Vagina (tissue), 2 donors: ENCODE measurements at regions not wholly inside any gene's neighbourhood (a gene's known extent, or its start where the extent isn't known, plus 50 kb on each side); places are given as distances from the start of the nearest gene placed in this dataset.

Experiments
- DNase-seq, 2 donors: peaks; one replicate each; pipeline ENCODE4 v3.0.0-alpha.2; 2017; ENCODE audit errors: extremely low spot score in 2 of 2
- H3K27ac ChIP-seq: fragments of 200-600 bp; sonication (generic); one replicate; pipeline ENCODE4 v1.5.1; 2019
- H3K27me3 ChIP-seq: fragments of 200-600 bp; sonication (generic); one replicate; pipeline ENCODE4 v1.5.1; 2019
- H3K36me3 ChIP-seq, 2 donors: fragments of 200-600 bp; sonication (generic); one replicate each; pipeline ENCODE4 v1.5.1; 2017 to 2019
- H3K4me1 ChIP-seq: fragments of 200-600 bp; sonication (generic); one replicate; pipeline ENCODE4 v1.5.1; 2019
- H3K4me3 ChIP-seq, 2 donors: fragments of 200-600 bp; sonication (generic); 1 replicate in 1 of 2; 2 replicates in 1 of 2; pipeline ENCODE4 v1.5.1; 2016 to 2019
- H3K9me3 ChIP-seq: fragments of 200-600 bp; sonication (generic); one replicate; pipeline ENCODE4 v1.5.1; 2019
- CTCF ChIP-seq, 3 experiments: fragments of 450-650 bp in 2 of 3; fragments of 200-600 bp in 1 of 3; sonication (generic) in 1 of 3; IDR thresholded peaks; one replicate each; pipeline ENCODE4 v1.5.1; 2017 to 2019; ENCODE audit warnings: antibody characterized with exemption in 3 of 3, mild to moderate bottlenecking in 2 of 3, moderate library complexity in 2 of 3
- POLR2A ChIP-seq, 2 donors: fragments of 450-650 bp; IDR thresholded peaks; one replicate each; pipeline ENCODE4 v1.6.1; 2017; ENCODE audit warnings: antibody characterized with exemption in 2 of 2, mild to moderate bottlenecking in 2 of 2, moderate library complexity in 2 of 2
- POLR2AphosphoS5 ChIP-seq, 2 donors: sonication (generic); formaldehyde crosslinking; IDR thresholded peaks; one replicate each; pipeline ENCODE4 v1.9.0; 2017; ENCODE audit warnings: antibody characterized with exemption in 2 of 2, mild to moderate bottlenecking in 2 of 2, low read depth in 1 of 2; ENCODE audit not compliant: insufficient read depth in 1 of 2
- intact Hi-C: fragments of 100-400 bp; cut with DNase I; formaldehyde crosslinking; loops from one replicate; pipeline ENCODE4 v1.15.1; 2023

- Histone ChIP-seq H3K4me3 (no peak overlapping the region), H3K27ac (no peak overlapping the region), H3K36me3 (no peaks in the 10 kb centered on the region), H3K9me3 (no peaks in the 10 kb centered on the region), H3K27me3 (no peaks in the 10 kb centered on the region), H3K4me1 (no peaks in the 10 kb centered on the region)
- intact Hi-C loops, result no loop called here
- TF ChIP-seq POLR2A (IDR thresholded peaks at IDR 0.05), result no peak
- DNase-seq, result no peak
Observed at GRCh38 chr10:21463436-21463835, 62.0 kb downstream of the SKIDA1 start.

- H3K9me3 ChIP-seq, result no peaks in the 10 kb centered on the region
- no peak for TF ChIP-seq POLR2AphosphoS5 (IDR thresholded peaks at IDR 0.05; ENCODE audit: insufficient read depth in 1 of 2, low read depth in 1 of 2)
- TF ChIP-seq POLR2A (IDR thresholded peaks at IDR 0.05), result no peak
- no peak for TF ChIP-seq CTCF (IDR thresholded peaks at IDR 0.05)
- intact Hi-C loops, result loop anchor here (2.0 kb wide), 1 partner anchor 65 kb away; no protein-coding TSS in a partner anchor
- no peak for DNase-seq
- H3K27ac ChIP-seq, result no peak overlapping the region
- H3K27me3 ChIP-seq, result no peaks in the 10 kb centered on the region
- no peaks in the 10 kb centered on the region for H3K36me3 ChIP-seq
- no peaks in the 10 kb centered on the region for H3K4me1 ChIP-seq
- H3K4me3 ChIP-seq, result peak overlapping the region in 1 of 2 donors; percentile 5
Observed at GRCh38 chr10:21458126-21458871, 67.2 kb downstream of the SKIDA1 start.

GRCh38 chr10:21456160-21456559, 69.3 kb downstream of the SKIDA1 start:
- TF ChIP-seq POLR2AphosphoS5 (IDR thresholded peaks at IDR 0.05; ENCODE audit: insufficient read depth in 1 of 2, low read depth in 1 of 2), result no peak
- TF ChIP-seq POLR2A (IDR thresholded peaks at IDR 0.05), result no peak
- no peak for TF ChIP-seq CTCF (IDR thresholded peaks at IDR 0.05)
- no peaks in the 10 kb centered on the region for H3K4me1 ChIP-seq
- no peaks in the 10 kb centered on the region for H3K36me3 ChIP-seq
- no peaks in the 10 kb centered on the region for H3K9me3 ChIP-seq
- no peaks in the 10 kb centered on the region for H3K27me3 ChIP-seq
- no peak for DNase-seq
- H3K27ac ChIP-seq, result no peak overlapping the region
- H3K4me3 ChIP-seq, result no peak overlapping the region
- intact Hi-C loops, result no loop called here

GRCh38 chr10:21452203-21452602, 73.3 kb downstream of the SKIDA1 start:
- no peak overlapping the region for H3K4me3 ChIP-seq
- intact Hi-C loops, result no loop called here
- no peaks in the 10 kb centered on the region for H3K4me1 ChIP-seq
- H3K9me3 ChIP-seq, result no peaks in the 10 kb centered on the region
- no peak for TF ChIP-seq CTCF (IDR thresholded peaks at IDR 0.05)
- no peak for TF ChIP-seq POLR2A (IDR thresholded peaks at IDR 0.05)
- no peak for TF ChIP-seq POLR2AphosphoS5 (IDR thresholded peaks at IDR 0.05; ENCODE audit: insufficient read depth in 1 of 2, low read depth in 1 of 2)
- DNase-seq, result no peak
- H3K36me3 ChIP-seq, result no peaks in the 10 kb centered on the region
- H3K27ac ChIP-seq, result no peak overlapping the region
- no peaks in the 10 kb centered on the region for H3K27me3 ChIP-seq

GRCh38 chr10:21449288-21449966, 76.1 kb downstream of the SKIDA1 start:
- no peaks in the 10 kb centered on the region for H3K4me1 ChIP-seq
- TF ChIP-seq POLR2AphosphoS5 (IDR thresholded peaks at IDR 0.05; ENCODE audit: insufficient read depth in 1 of 2, low read depth in 1 of 2), result no peak
- no peak for TF ChIP-seq POLR2A (IDR thresholded peaks at IDR 0.05)
- no peak for TF ChIP-seq CTCF (IDR thresholded peaks at IDR 0.05)

More at GRCh38 chr10:21449288-21449966, 76.1 kb downstream of the SKIDA1 start:
- H3K36me3 ChIP-seq, result no peaks in the 10 kb centered on the region
- H3K9me3 ChIP-seq, result no peaks in the 10 kb centered on the region
- H3K27me3 ChIP-seq, result no peaks in the 10 kb centered on the region
- H3K4me3 ChIP-seq, result no peak overlapping the region
- no peak for DNase-seq
- intact Hi-C loops, result no loop called here
- no peak overlapping the region for H3K27ac ChIP-seq
